Ramos (cell line): ENCODE measurements at regions not wholly inside any gene's neighbourhood (a gene's known extent, or its start where the extent isn't known, plus 50 kb on each side); places are given as distances from the start of the nearest gene placed in this dataset.
"Not testable (repeated sequence)": the region's sequence is repeated elsewhere in the genome, so short reads cannot be mapped to it uniquely, and the experiment has no call there.

Experiments
- in situ Hi-C: fragments of 300-500 bp; cut with MboI; formaldehyde crosslinking; loops from one replicate; pipeline ENCODE4 v1.14.3; 2022; ENCODE audit warnings: low sequenced_read_pairs; ENCODE audit not compliant: unreplicated experiment

GRCh38 chr9:86486891-86487837 is 133.0 kb upstream of the TUT7 start:
- in situ Hi-C loops = loop anchor here (10.0 kb wide), 1 partner anchor 838 kb away; no protein-coding TSS in a partner anchor

DNA sequence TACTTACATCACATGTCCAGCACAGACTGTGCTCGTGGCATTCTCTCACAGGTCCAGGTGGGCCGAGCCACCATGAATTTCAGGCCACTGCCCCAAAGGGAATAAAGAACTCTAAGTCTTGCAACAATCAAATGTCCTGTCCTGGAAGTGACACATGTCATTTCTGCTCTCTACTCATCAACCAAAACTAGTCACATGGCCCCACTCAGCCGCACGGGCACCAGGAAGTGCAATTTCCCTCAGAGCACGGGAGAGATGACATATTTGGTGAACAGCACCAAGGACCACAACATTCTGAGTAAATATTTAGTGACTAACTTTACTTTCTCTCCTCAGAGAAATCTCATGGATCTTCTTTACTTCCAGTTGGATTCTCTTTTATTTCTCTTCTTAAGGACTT is 131.1 kb upstream of the TUT7 start:
- in situ Hi-C loops = loop anchor here (10.0 kb wide), 1 partner anchor 839 kb away; no protein-coding TSS in a partner anchor

GRCh38 chr9:86483496-86483895 is 129.3 kb upstream of the TUT7 start:
- in situ Hi-C loops = loop anchor here (10.0 kb wide), 1 partner anchor 841 kb away; no protein-coding TSS in a partner anchor

DNA sequence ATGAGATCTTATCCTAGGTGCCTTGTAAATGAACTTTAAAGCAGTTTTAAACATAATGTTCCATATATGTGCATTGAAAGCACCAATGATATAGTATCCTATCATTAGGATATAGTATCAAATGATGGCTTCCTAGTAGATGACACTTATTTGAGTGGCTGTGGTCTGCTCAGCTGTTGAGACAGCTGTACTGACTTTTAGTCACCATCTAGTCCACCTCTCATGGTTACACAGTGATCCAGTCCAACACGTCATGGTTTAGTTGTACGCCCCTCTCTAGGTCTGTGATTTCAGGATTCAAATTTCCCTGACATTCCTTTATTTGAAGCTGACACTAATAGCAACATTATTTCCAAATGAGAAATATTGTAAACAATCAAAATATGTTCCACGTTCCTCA is 127.3 kb upstream of the TUT7 start:
- in situ Hi-C loops = loop anchor here (10.0 kb wide), 1 partner anchor 843 kb away; no protein-coding TSS in a partner anchor

GRCh38 chr9:86475255-86475654 is 121.0 kb upstream of the TUT7 start:
- in situ Hi-C loops = not testable (repeated sequence)

DNA sequence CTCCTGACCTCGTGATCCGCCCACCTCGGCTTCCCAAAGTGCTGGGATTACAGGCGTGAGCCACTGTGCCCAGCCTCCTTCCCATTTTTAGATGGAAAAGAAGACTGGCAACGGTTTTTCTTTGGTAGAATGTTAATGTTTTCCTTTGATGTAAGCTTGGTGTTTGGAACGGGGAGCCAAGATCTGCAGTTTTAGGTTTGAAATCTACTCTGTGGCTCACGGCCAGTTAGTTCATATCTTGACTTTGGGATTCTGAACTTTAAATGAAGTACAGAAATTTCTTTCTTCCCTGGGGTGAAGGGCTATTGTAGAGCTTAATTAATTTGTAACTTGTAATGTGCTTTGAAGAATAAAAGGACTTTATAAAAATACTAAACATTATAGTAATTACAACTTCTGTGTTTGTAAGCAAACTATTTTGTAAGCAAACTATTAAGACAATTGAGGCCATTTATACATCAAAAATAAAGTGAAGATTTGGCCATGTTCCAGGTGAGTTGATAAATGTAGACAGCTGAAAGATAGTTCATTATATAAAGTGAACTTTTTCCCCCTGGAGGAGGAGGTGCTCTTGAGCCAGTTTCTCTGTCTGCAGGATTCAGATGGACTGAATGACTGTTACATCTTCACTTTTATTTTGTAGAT is 117.1 kb upstream of the TUT7 start:
- in situ Hi-C loops = no loop called here

DNA sequence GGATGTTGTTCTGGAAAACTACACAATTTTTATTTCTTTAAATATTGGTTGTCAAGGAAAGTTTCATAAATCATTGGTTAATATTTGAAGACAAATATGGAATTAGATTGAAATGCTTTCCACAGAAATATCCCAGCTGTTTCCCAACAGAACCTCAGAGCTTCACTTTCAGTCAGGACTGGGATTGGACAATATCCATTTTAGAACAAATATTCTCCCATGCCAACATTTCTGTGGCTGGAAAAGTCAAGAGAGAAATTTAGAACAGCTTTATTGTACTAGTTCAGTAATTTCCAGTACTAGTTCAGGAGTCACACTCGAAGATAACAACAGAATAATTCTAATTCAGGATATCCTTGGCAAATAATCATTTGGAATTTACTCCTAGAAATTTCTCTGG is 116.1 kb upstream of the TUT7 start:
- in situ Hi-C loops = no loop called here

- in situ Hi-C loops = no loop called here
Measured at GRCh38 chr9:86469476-86470250, 115.5 kb upstream of the TUT7 start.

DNA sequence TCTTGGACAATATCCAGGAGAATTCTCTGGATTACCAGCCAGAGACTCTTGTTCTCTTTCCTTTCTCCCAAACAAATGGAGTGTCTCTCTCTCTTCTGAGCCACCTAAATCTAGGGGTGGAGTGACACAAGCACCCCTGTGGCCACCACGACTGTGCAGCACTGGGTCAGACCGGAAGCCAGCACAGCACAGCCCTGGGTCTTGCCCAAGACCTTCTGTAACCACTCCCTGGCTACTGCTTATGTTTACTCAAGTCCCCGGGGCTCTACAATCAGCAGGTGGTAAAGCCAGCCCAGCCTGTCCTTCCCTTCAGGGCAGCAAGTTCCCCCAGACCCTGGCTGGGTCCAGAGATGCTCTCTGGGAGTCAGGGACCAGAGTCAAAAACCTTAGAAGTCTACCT is 110.0 kb upstream of the TUT7 start:
- in situ Hi-C loops = no loop called here

DNA sequence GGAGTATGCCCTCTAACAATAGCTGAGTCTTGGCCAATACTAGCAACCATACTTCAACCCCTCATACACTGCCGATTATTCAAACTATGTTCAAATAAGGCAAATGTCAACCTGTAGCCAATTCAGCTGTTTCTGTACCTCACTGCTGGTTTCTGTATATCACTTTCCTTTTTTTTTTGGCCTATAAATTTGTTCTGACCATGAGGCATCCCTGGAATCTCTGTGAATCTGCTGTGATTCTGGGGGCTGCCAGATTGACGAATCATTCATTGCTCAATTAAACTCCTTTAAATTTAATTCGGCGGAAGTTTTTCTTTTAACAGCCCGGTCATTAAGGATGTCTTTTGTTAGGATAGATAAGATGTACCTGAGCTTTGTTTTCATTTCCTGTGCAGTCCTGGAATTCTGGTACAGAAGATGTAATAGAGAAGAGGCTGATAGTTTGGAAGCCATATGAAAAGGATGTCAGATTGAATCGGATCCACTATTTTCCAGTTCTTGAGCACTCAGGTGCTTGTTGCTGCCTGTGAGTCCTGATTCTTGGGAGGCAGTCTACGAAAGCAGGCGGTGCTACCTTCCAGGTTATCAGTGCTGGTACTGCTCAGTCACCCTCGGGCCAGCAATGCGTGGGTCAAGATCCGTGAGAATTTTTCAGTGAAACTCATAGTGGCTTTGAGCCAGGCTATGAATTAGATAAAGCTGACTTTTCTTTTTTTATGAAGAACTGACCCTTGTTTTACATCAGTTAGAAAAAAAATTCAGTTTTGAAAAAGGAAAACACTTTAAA is 106.2 kb upstream of the TUT7 start:
- in situ Hi-C loops = no loop called here

GRCh38 chr9:86459599-86460155 is 105.5 kb upstream of the TUT7 start:
- in situ Hi-C loops = no loop called here

GRCh38 chr9:86459191-86459590 is 105.0 kb upstream of the TUT7 start:
- in situ Hi-C loops = no loop called here

GRCh38 chr9:86458191-86458855 is 104.1 kb upstream of the TUT7 start:
- in situ Hi-C loops = no loop called here

DNA sequence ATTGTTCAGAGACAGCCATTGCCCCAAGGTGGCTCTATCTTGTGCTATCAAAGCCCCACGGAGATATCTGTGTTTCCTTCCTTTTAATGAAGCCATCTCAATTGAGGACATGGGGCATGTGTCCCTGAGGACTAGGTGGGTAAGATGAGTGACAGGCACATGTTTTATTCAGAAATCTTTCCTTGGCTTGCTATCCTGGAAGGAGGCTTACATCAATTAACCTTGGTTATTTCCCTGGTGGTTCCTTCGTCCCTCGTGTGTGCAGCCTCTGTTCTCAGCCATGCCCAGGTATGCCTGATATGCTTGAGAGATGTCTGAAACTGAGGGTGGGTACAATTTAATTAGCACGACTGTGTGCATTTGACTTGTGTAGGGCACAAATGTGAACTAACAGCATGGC is 102.2 kb upstream of the TUT7 start:
- in situ Hi-C loops = no loop called here

DNA sequence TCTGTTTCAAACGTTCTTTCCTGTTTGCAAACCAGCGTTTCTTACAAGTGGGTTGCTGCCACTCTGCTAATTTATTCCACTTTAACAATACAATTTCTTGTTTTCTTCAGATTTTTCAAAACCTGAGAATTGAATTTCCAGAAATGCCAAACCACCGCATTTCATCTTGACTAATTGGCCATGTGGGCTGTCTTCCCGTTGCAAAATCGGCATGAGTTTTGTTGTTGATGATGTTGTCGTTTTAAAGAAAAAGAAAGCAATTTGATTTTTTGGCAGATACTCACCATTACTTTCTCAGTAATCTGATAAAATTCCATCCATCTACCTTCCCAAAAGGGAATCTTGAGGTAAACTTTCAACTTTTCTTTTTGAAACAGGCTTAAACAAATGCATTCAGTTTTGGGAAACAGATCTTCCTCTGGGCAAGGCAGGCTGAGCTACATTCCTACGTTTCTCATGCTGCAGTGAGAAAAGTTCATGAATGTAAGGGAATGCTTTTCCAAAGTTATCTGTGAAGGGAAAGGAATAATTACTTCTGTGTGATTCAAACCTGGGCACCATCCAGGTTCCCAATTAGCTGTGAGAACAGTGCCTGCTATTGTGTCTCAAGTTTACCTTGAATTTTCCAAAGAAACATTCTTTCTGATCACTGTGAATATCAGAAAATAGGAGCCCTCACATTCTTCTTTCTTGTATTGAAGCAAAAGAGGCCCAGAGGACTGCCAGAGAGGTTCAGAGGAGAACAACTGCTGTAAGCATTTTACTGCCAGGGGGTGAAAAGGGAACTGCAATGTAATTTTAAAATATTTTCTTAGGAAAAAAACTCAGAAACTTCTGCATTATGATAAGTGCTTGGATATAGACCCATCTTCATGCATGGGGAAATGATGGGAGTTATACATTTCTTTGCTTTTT is 100.7 kb upstream of the TUT7 start:
- in situ Hi-C loops = no loop called here

DNA sequence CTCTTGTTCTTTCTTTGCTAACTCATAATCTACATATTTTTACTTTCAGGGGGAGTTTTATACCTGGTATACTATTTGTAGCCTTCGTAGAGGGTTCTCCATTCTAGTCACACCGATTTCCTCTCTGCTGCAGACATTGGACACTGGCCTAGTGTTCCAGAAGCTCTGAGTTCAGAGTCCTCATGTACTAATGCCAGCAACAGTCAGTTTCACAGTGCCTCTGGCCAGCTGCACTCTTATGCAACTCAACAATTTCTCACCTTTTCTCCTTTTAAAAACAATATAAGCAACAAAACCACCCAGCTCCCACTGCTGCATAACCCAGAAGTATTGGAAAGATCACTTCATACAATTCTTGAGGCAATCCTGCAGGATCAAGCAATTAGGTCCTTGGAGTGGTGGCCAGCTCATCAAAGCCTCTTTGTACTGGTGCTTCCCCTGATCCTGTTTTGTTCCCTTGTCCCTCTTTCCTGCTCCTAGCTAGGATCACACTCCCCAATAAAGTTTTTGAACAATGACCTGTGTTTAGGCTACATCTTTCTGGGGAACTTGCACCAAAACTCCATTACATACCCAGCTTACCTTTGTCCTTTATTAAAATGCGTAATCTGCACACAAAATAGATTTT is 98.1 kb upstream of the TUT7 start:
- in situ Hi-C loops = no loop called here

DNA sequence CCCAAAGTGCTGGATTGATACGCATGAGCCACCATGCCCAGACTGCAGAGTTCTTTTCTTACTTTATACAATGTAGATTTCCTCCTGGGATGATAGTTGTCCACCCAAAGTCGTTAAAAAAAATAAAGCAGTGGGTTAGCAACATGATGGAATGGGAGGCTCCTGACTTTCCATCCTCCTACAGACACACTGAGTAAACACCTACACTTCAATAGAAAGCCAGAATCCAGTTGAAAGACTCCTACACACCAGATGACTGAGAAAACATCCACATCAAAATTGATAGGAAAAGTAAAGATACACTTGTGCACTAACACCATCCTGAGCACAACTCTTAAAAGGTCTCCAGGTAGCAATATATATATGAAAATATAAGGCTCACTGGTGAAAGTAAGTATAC is 95.0 kb upstream of the TUT7 start:
- in situ Hi-C loops = loop anchor here (25.0 kb wide), 1 partner anchor 888 kb away; no protein-coding TSS in a partner anchor
